KMS-11 (cell line): ENCODE measurements at regions not wholly inside any gene's neighbourhood (a gene's known extent, or its start where the extent isn't known, plus 50 kb on each side); places are given as distances from the start of the nearest gene placed in this dataset.

Experiments used
- H2AFZ ChIP-seq: fragments of 200-600 bp; sonication (generic); 2 replicates; pipeline ENCODE4 v1.6.1; 2016; ENCODE audit warnings: antibody characterized with exemption, mixed run types, low read depth
- H3K27ac ChIP-seq: fragments of 200-600 bp; sonication (generic); 2 replicates; pipeline ENCODE4 v1.6.1; 2016; ENCODE audit warnings: mild to moderate bottlenecking, mixed run types
- H3K27me3 ChIP-seq: fragments of 200-600 bp; sonication (generic); 2 replicates; pipeline ENCODE4 v1.6.1; 2017; ENCODE audit warnings: mild to moderate bottlenecking, low read depth, mixed run types, moderate library complexity; ENCODE audit not compliant: insufficient read depth
- H3K36me3 ChIP-seq: fragments of 200-600 bp; sonication (generic); 2 replicates; pipeline ENCODE4 v1.6.1; 2017; ENCODE audit warnings: mild to moderate bottlenecking, mixed run types; ENCODE audit not compliant: insufficient read depth
- H3K4me1 ChIP-seq: fragments of 200-600 bp; sonication (generic); 2 replicates; pipeline ENCODE4 v1.6.1; 2016; ENCODE audit warnings: mild to moderate bottlenecking, low read depth, mixed run types; ENCODE audit not compliant: poor library complexity, severe bottlenecking
- H3K4me2 ChIP-seq: fragments of 200-600 bp; sonication (generic); 2 replicates; pipeline ENCODE4 v1.7.0; 2016; ENCODE audit warnings: mild to moderate bottlenecking, mixed run types
- H3K4me3 ChIP-seq: fragments of 200-600 bp; sonication (generic); IDR thresholded peaks from 2 replicates; pipeline ENCODE4 v1.6.1; 2017; ENCODE audit warnings: low read depth, low read length, mixed read lengths; ENCODE audit not compliant: insufficient read depth
- H3K79me2 ChIP-seq: fragments of 200-600 bp; sonication (generic); 2 replicates; pipeline ENCODE4 v1.6.1; 2016; ENCODE audit warnings: low read depth, mixed run types; ENCODE audit not compliant: insufficient read depth
- H3K9ac ChIP-seq: fragments of 200-600 bp; sonication (generic); 2 replicates; pipeline ENCODE4 v1.6.1; 2016; ENCODE audit warnings: mild to moderate bottlenecking, mixed run types
- H4K20me1 ChIP-seq: fragments of 200-600 bp; sonication (generic); 2 replicates; pipeline ENCODE4 v1.6.1; 2016; ENCODE audit warnings: mild to moderate bottlenecking, mixed run types; ENCODE audit not compliant: insufficient read depth
- TF ChIP-seq, protein P1 (sequence below): fragments of 200-600 bp; sonication (generic); conservative IDR thresholded peaks from 2 replicates; pipeline ENCODE4 v1.6.1; 2017; ENCODE audit warnings: low read depth, mild to moderate bottlenecking, antibody characterized with exemption, low read length, moderate library complexity, mixed read lengths

DNA sequence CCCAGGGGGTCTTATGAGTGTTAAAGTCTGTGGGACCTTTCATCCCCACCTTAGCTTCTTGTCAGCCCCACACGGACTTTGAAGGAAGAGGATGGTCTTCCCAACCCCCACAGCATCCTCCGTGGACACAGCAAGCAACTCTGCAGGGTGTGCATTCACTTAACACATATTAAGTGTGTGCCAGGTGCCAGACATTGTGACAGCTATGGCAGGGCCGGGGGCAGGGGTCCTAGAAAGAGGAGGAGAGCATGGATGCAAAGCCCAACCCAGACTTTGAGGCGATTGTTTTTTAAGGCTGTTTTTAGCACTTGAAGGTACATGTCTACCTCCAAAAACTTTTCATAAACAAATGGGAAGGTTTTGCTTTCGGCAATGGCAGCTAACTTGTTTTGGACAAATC is 121.6 kb upstream of the KCNG1 start:
- TF ChIP-seq, protein P1, sequence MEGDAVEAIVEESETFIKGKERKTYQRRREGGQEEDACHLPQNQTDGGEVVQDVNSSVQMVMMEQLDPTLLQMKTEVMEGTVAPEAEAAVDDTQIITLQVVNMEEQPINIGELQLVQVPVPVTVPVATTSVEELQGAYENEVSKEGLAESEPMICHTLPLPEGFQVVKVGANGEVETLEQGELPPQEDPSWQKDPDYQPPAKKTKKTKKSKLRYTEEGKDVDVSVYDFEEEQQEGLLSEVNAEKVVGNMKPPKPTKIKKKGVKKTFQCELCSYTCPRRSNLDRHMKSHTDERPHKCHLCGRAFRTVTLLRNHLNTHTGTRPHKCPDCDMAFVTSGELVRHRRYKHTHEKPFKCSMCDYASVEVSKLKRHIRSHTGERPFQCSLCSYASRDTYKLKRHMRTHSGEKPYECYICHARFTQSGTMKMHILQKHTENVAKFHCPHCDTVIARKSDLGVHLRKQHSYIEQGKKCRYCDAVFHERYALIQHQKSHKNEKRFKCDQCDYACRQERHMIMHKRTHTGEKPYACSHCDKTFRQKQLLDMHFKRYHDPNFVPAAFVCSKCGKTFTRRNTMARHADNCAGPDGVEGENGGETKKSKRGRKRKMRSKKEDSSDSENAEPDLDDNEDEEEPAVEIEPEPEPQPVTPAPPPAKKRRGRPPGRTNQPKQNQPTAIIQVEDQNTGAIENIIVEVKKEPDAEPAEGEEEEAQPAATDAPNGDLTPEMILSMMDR, result no peak
- no peak overlapping the region for H2AFZ ChIP-seq

DNA sequence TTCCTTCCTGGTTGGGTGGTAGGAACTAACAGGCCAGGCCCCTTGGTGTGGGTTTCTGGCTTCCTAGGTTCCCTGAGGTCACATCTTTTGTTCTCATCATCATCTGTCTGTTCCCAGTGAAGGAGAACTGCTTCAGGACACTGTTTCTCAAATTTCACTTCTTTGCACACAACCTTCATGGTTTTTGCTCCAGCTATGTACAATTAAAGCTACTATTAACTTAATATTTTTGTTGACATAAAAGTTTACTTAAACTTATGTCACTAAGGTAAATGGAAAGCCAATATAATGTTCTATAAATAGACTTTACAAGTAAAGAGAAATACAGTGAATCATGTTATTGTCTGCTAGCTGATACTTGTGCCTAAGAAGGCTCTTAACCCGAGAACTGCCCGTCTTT is 120.7 kb upstream of the KCNG1 start:
- no peaks in the 10 kb centered on the region for H3K36me3 ChIP-seq
- no peaks in the 10 kb centered on the region for H3K79me2 ChIP-seq
- H3K27ac ChIP-seq, result no peak overlapping the region
- no peaks in the 10 kb centered on the region for H3K27me3 ChIP-seq
- no peak overlapping the region for H3K4me2 ChIP-seq
- no peak overlapping the region for H2AFZ ChIP-seq
- no peak overlapping the region for H3K9ac ChIP-seq
- no peaks in the 10 kb centered on the region for H4K20me1 ChIP-seq
- TF ChIP-seq, protein P1, result no peak
- no peak overlapping the region for H3K4me3 ChIP-seq
- no peaks in the 10 kb centered on the region for H3K4me1 ChIP-seq

More for the DNA sequence above, 121.6 kb upstream of the KCNG1 start:
- Histone ChIP-seq H3K4me1 (no peaks in the 10 kb centered on the region), H3K27ac (no peak overlapping the region), H4K20me1 (no peaks in the 10 kb centered on the region), H3K27me3 (no peaks in the 10 kb centered on the region), H3K4me2 (no peak overlapping the region), H3K4me3 (no peak overlapping the region), H3K9ac (no peak overlapping the region), H3K36me3 (no peaks in the 10 kb centered on the region), H3K79me2 (no peaks in the 10 kb centered on the region)

DNA sequence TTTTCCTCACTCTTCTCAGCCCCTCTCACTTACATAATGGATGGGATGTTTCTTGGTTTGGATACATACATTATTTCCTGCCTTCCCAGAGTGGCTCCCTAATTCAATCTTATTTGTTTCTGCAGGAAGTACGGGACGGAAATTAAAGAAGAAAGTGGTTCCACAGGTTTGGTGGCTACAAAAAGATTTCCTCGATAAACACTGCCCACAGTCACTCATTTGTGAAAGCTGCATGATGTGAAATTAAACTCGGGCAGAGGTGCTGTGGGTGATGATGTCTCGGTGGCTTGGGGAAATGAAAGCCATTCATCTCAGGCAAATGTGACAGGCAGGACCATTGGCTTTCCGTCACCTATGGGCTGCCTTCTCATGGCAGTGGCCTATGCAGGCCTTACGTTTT is 119.5 kb upstream of the KCNG1 start:
- no peak overlapping the region for H2AFZ ChIP-seq
- H3K4me3 ChIP-seq, result no peak overlapping the region
- no peak overlapping the region for H3K9ac ChIP-seq
- H3K4me1 ChIP-seq, result no peaks in the 10 kb centered on the region
- TF ChIP-seq, protein P1, result no peak
- H3K4me2 ChIP-seq, result no peak overlapping the region
- H3K36me3 ChIP-seq, result no peaks in the 10 kb centered on the region
- H4K20me1 ChIP-seq, result no peaks in the 10 kb centered on the region
- H3K27me3 ChIP-seq, result no peaks in the 10 kb centered on the region
- no peak overlapping the region for H3K27ac ChIP-seq
- no peaks in the 10 kb centered on the region for H3K79me2 ChIP-seq

DNA sequence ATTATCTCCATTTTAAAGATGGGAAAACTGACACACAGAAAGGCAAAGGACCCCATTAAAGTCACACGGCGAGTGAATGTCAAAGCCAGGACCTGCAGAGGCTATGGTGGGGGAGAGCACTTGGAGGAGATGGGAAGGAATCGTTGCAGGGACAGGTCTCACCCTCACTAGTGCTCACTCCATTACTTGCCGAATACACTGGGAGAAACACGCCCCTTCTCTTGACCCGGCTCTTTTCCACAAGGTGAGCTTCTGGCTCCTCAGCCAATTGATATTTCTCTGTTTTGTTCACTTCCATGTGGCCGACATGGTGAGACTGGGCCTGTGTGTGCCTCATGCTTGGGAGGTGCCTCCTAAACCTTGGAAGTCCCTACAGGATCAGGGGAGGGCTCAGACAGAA is 117.8 kb upstream of the KCNG1 start:
- no peak overlapping the region for H3K4me2 ChIP-seq
- no peak overlapping the region for H3K9ac ChIP-seq
- H2AFZ ChIP-seq, result no peak overlapping the region
- no peaks in the 10 kb centered on the region for H3K79me2 ChIP-seq
- H3K27me3 ChIP-seq, result no peaks in the 10 kb centered on the region
- no peaks in the 10 kb centered on the region for H3K4me1 ChIP-seq
- TF ChIP-seq, protein P1, result no peak
- no peak overlapping the region for H3K4me3 ChIP-seq
- H3K36me3 ChIP-seq, result no peaks in the 10 kb centered on the region
- no peak overlapping the region for H3K27ac ChIP-seq
- no peaks in the 10 kb centered on the region for H4K20me1 ChIP-seq

DNA sequence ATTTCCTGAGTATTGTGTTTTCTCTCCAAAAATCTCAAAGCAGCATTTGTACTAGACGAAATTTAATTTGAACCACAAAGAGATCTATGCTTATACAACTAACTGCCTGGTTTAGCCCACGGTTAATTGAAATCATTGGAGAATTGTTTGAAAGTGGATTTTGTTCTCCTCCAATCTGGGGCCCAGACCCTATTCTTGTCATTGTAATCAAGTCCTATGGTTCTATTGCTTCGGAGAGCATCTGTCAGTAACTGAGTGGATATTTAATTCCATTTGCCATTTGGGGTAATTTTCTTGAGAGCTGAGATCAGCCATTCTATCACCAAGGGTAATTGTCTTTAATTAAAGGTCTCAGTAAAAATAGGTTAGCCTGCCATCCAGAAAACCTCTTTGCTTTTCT is 117.0 kb upstream of the KCNG1 start:
- H3K27me3 ChIP-seq, result no peaks in the 10 kb centered on the region
- TF ChIP-seq, protein P1, result no peak
- H3K9ac ChIP-seq, result no peak overlapping the region
- no peaks in the 10 kb centered on the region for H4K20me1 ChIP-seq
- H3K79me2 ChIP-seq, result no peaks in the 10 kb centered on the region
- no peak overlapping the region for H2AFZ ChIP-seq
- H3K27ac ChIP-seq, result no peak overlapping the region
- no peak overlapping the region for H3K4me2 ChIP-seq
- no peaks in the 10 kb centered on the region for H3K4me1 ChIP-seq
- H3K4me3 ChIP-seq, result no peak overlapping the region
- H3K36me3 ChIP-seq, result no peaks in the 10 kb centered on the region
